GM18511 (cell line): ENCODE measurements at regions not wholly inside any gene's neighbourhood (a gene's known extent, or its start where the extent isn't known, plus 50 kb on each side); places are given as distances from the start of the nearest gene placed in this dataset.
"Not testable (repeated sequence)": the region's sequence is repeated elsewhere in the genome, so short reads cannot be mapped to it uniquely, and the experiment has no call there.

Experiments
- ATAC-seq: cut with Tn5 transposase; IDR thresholded peaks from one replicate; pipeline ENCODE4 v1.9.1; 2021; ENCODE audit warnings: mild to moderate bottlenecking, moderate library complexity; ENCODE audit not compliant: unreplicated experiment

GRCh38 chr7:85287106-85287825 lies 100.4 kb upstream of the SEMA3D start:
- no peak for ATAC-seq

- no peak for ATAC-seq
Measured at GRCh38 chr7:85286446-85286845, 99.6 kb upstream of the SEMA3D start.

GRCh38 chr7:85285527-85285926 lies 98.7 kb upstream of the SEMA3D start:
- no peak for ATAC-seq

DNA sequence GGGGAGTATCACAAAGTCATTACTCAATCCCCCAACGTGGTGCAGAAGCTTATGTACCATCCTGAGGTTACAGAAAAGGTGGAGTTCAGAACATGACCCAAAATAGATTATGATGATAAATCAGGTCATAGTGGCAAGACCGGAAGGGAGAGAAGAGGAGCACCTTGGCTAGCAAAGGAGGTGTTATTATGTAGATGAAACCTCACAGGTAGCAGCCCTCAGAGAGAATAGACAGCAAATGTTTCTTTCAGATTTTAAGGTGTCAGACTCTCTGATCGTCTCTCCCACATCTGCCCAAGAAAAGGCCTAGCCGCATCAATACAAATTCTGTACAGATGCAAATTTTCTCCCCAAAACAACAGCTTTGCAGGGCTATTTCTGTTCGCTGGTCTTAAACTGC lies 88.3 kb upstream of the SEMA3D start:
- no peak for ATAC-seq

- ATAC-seq: no peak
Measured at GRCh38 chr7:85274454-85274853, 87.6 kb upstream of the SEMA3D start.

GRCh38 chr7:85262891-85263290 lies 76.0 kb upstream of the SEMA3D start:
- ATAC-seq: no peak

GRCh38 chr7:85261336-85261735 lies 74.5 kb upstream of the SEMA3D start:
- no peak for ATAC-seq

DNA sequence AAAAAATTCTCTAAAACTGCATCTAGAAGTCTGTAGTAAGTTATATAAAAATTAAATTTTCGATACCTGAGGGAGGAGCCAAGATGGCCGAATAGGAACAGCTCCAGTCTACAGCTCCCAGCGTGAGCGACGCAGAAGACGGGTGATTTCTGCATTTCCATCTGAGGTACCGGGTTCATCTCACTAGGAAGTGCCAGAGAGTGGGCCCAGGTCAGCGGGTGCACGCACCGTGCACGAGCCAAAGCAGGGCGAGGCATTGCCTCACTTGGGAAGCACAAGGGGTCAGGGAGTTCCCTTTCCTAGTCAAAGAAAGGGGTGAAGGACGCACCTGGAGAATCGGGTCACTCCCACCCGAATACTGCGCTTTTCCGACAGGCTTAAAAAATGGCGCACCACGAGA lies 62.9 kb upstream of the SEMA3D start:
- not testable (repeated sequence) for ATAC-seq

- no peak for ATAC-seq
Measured at GRCh38 chr7:85239109-85239508, 52.3 kb upstream of the SEMA3D start.

DNA sequence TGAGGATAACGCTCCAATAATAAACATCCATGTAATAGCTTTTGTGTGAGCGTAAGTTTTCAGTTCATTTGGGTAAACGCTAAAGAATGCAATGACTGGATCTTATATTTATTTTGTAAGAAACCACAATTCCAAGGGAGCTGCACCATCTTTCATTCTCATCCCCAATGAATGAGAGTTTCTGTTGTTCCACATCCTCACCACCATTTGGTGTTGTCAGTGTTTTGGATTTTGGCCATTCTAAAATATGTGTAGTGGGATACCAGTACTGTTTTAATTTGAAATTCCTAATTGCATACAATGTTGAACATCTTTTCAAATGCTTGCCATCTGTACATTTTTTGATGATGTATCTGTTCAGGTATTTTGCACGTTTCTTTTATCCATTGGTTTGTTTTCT lies 50.9 kb upstream of the SEMA3D start:
- ATAC-seq: no peak
